C4-2B (cell line): ENCODE measurements at regions not wholly inside any gene's neighbourhood (a gene's known extent, or its start where the extent isn't known, plus 50 kb on each side); places are given as distances from the start of the nearest gene placed in this dataset.
"Not testable (repeated sequence)": the region's sequence is repeated elsewhere in the genome, so short reads cannot be mapped to it uniquely, and the experiment has no call there.

ENCODE experiments used
- H3K27ac ChIP-seq: fragments of 450-650 bp; 2 replicates; pipeline ENCODE4 v1.5.1; 2017
- CTCF ChIP-seq: fragments of 450-650 bp; conservative IDR thresholded peaks from 2 replicates; pipeline ENCODE4 v1.5.1; 2017; ENCODE audit warnings: mild to moderate bottlenecking
- ZFX ChIP-seq: fragments of 450-650 bp; IDR thresholded peaks from 2 replicates; pipeline ENCODE4 v1.6.1; 2017

GRCh38 chr3:181610083-181610972 is 101.4 kb upstream of the SOX2 start:
- H3K27ac ChIP-seq, result no peak overlapping the region
- no peak for TF ChIP-seq ZFX
- no peak for TF ChIP-seq CTCF

GRCh38 chr3:181609030-181609767 is 102.5 kb upstream of the SOX2 start:
- TF ChIP-seq ZFX (no peak), CTCF (no peak)
- H3K27ac ChIP-seq, result no peak overlapping the region

- TF ChIP-seq CTCF, result no peak
- no peak for TF ChIP-seq ZFX
- H3K27ac ChIP-seq, result no peak overlapping the region
Observed at GRCh38 chr3:181604267-181604666, 107.5 kb upstream of the SOX2 start.

- no peak overlapping the region for H3K27ac ChIP-seq
- TF ChIP-seq ZFX (no peak), CTCF (no peak)
Observed at GRCh38 chr3:181596126-181596525, 115.6 kb upstream of the SOX2 start.

GRCh38 chr3:181590939-181591338 is 120.8 kb upstream of the SOX2 start:
- not testable (repeated sequence) for H3K27ac ChIP-seq

GRCh38 chr3:181582619-181583018 is 129.1 kb upstream of the SOX2 start:
- no peak overlapping the region for H3K27ac ChIP-seq
- TF ChIP-seq ZFX (no peak), CTCF (no peak)

GRCh38 chr3:181581656-181582055 is 130.1 kb upstream of the SOX2 start:
- TF ChIP-seq ZFX (no peak), CTCF (no peak)
- no peak overlapping the region for H3K27ac ChIP-seq
